ENCODE measurements at regions not wholly inside any gene's neighbourhood (a gene's known extent, or its start where the extent isn't known, plus 50 kb on each side); places are given as distances from the start of the nearest gene placed in this dataset.

GRCh38 chr14:25394356-25394755 is 344.4 kb upstream of the STXBP6 start:
- TF ChIP-seq CTCF (conservative IDR thresholded peaks at IDR 0.05; ENCODE audit: low read depth, low read length) (no peak), EZH2phosphoT487 (IDR thresholded peaks at IDR 0.05; ENCODE audit: borderline replicate concordance, low read length) (no peak)

All from PC-3 (cell line).